Amniotic stem cell (primary cell): ENCODE measurements at regions not wholly inside any gene's neighbourhood (a gene's known extent, or its start where the extent isn't known, plus 50 kb on each side); places are given as distances from the start of the nearest gene placed in this dataset.

Experiments used
- DNase-seq: peaks from one replicate; lab custom pipeline; 2025; lab: John Stamatoyannopoulos, UW

DNA sequence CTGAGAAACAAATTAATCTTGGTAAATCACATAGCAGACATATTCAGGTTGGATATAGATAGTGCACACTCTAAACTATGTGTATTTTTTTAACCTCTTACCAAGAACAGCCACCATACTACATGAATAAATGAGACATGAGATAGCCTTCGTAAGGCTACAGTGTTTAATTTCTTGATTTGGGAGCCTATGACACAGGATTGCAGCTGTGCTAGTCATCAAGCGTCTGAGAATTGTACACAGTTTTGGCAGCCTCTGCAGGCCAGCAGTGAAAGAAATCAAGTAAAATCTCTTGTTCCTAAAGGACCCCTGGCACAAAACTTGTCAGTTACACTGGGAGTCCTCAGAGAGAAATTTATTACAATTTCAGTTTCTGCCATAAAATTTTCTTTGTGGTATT, 236.1 kb downstream of the C12orf50 start:
- DNase-seq, result no peak

DNA sequence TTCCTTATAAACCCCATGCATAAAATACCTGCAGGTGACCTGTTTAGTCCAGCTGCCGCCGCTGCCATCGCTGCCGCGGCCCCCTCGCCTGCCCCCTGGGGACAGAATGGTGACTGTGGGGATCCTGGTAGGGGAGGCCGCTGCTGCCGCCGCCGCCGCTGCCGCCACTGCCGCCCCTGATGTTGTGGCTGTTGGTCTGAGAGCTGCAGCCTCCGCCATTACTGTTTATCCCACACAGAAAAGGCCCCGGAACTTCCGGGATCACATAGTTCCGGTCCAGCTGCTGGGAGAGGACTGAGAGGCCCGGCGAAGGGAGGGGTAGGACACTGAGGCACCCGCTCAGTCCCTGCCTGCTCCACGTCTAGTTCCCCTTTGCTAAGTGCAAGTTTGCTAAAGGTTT, 244.9 kb downstream of the C12orf50 start:
- DNase-seq, result no peak

DNA sequence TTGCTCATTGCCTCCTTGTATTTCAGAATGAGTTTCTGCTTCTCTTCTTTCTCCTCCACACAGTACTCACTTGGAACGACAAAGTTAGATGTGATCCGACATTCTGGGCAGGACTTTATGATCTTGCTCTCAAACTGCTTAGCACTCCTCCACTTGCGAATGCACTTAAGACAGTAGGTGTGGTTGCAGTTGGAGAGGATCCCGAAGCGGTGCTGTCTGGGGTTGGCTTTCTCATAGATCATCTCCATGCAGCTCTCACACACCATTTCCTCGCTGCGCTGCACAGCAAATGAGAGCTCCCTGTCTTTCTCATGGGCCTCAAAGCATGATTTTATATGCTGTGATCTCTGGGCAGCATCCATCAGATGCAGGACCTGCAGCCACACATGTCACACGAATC, 245.7 kb downstream of the C12orf50 start:
- no peak for DNase-seq

DNA sequence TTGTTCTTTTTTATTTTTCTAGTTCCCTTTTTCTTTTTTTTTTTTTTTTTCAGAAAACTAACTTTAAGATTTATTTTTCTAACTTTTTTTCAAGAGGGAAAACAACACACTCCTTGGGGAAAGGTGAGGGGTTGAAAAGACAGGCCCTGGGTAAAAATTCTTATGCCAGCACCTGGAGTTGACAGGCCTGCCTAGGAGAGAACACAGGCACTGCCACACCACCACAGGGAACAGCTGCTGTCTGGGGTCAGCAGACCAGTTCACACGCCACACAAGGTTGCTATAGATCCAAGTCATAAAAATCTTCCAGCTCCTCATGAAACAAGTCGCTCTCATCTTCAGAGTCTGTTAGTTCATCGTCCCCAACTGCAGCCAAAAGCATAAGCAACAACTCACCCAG, 246.4 kb downstream of the C12orf50 start:
- no peak for DNase-seq

DNA sequence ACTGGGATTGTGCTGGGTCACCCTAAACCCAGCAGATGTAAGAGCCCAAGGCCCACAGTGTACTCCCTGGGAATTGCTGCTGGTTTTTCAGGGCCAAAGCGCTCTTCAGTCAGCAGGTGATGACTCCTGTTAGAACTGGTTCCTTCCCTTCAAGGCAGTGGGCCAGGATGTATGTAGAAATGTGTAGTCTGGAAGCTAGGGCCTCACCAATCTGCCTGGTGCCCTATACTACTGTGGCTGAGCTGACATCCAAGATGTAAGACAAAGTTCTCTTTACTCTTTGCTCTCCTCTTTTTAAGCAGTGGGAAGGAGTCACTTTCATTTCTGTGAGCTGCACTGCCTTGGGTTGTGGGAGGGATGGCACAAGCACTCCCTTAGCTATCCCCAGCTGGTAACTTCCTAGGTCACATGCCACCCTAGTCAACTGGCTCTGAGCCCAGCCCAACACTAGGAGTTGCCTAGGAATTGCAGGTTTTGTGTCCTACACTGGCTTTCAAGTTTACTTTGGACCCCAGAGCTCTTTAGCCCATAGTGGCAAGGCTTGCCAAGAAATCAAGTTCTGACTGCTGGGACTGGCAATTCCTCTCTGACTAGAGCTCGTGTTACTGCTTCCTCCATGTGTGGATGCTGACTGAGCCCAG, 249.2 kb downstream of the C12orf50 start:
- no peak for DNase-seq

DNA sequence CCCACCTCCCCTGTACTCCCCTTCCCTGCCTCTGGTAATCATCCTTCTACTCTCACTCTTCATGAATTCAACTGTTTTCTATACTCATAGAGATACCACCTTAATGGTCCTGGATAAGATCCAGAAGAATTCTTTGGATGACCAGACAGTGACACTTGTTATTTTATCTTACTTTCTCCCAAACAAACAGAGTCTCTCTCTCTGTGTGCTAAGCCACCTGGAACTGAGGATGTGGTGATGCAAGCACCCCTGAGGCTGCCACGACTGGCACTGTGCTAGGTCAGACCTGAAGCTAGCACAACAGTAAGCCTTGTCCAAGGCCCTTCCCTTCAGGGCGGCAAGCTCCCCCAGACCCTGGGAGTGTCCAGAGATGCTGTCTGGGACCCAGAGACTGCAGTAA, 250.2 kb downstream of the C12orf50 start:
- DNase-seq, result no peak

DNA sequence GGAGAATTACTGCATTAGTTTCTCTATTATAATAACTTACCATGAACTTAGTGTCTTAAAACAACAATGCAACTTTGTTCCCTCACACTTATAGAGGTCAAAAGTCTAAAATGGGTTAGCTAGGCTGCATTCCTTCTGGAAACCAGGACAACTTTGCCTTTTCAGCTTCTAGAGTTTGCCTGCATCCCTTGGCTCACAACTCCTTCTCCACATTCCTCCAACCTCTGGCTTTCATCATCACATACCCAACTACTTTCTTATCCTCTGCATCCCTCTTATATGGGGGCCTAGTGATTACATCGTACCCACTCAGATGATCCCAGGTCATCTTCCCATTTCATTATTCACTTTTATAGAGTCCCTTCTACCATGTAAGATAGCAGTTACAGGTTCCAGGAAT, 251.1 kb downstream of the C12orf50 start:
- no peak for DNase-seq

DNA sequence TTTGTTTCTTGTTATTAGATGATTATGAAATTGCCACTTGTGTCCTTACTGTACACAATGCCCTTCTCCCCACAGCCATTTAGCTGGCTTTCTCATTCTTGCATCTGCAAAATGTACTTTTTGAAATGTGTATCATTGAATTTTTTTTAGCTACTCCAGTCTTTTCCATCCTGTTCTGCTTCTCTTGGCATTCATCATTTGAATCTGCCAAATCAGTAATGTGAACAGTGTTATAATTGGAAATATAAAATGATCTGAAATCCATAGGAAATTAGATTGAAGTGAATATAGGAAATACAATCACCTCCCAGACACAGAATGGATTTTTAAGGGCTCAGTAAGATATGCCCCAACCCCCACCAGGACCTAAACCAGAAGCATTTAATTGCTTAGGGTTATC, 253.4 kb downstream of the C12orf50 start:
- no peak for DNase-seq

DNA sequence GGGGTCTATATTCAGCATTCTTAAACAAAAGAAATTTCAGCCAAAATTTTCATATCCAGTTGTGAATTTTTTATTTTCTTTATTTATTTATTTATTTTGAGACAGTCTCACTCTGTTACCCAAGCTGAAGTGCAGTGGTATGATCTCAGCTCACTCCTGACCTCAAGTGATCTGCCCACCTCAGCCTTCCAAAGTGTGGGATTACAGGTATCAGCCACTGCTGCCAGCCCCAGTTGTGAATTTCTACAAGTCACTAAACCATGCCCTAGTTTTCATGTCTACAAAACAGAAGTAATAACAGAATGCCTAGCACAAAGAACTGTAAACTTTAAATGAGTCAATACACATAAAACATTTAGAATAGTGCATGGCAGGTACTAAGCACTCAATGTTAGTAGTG, 254.2 kb downstream of the C12orf50 start:
- no peak for DNase-seq

DNA sequence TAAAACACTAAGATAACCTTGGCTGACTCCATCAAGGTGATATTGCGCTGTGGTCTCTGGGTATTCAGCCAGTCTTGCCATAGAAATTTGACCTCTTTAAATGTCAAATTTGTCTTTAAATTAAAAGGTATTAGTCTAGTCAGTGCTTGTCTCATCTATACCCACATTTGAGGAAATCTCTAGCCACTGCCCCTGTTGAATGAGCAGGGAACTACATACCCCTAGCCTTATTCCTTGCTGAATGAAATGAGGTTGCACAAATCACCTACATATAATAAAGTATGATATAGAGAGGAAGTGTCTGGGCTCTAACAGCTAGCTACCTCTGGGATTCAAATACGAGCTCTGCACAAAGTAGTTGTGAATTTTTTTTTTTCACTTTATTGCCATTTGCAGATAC, 256.8 kb downstream of the C12orf50 start:
- DNase-seq, result no peak

DNA sequence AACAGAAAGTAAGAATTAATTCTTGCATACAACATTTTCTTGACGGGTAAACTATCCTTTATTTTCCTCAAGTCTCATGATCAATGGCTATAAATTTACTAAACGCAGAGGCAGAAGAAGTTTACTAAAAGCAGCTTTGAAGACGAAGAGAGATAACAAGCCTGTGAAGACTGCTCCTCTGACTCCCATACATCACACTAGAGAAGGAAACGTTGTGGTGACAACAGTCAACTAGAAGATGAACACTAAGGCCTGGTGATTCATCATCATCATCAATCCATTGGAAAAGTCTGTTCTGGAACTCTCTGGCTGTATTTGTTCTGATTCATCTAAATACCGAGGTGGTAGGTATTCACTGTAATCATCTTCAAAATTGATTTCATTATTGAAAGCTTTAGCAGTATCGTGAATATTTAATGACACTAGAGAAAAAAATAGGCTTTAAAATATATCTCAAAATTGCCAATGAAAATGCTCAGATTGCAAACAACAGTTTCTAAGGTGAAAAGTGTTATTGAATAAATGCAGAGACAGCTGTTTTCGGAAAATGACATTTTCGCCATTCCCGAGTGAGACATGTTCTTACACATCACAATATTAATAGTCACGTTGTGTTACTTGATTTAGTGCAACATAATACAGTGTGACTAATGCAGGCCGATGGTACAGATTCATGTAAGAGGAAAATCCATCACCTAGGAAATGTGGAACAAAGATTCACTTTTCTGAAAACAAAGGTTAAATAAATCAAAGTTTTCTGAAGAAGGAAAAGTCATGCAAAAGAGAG, 260.5 kb downstream of the C12orf50 start:
- no peak for DNase-seq

DNA sequence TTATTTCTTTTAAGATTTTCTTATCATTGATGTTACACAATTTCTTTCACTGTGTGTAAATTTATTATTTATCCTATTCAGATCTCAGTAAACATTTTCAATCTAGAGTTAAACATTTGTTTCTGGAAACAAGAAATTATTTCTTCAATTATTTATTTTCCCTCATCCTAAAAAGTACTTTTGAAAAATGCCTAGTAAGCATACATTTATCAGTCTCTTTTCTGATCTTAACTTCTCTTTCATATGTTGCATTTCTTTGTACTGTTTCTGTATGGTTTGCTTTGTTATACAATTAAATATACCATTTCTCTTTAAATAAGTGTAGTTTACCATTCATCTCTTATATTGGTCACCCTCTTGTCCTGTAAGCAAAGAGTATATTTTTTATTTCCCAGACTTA, 263.2 kb downstream of the C12orf50 start:
- DNase-seq, result no peak

DNA sequence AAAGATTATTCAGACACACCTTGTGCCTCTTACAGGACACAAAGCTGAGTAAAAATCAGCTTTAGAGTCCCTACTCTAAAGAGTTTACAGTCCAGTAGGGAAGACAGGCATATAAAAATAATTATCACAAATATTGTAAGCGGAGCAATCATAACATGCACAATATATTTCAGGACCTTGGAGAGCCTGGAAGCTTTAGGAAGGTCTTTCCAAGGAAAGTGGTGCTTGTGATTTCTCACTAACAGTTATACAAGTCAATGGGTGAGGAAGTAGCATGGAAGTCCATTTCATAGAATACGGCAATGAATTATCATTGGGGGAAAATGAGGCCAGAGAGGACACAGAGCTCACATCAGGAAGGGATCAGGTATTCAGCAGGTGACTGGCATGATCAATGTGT, 268.3 kb downstream of the C12orf50 start:
- no peak for DNase-seq

DNA sequence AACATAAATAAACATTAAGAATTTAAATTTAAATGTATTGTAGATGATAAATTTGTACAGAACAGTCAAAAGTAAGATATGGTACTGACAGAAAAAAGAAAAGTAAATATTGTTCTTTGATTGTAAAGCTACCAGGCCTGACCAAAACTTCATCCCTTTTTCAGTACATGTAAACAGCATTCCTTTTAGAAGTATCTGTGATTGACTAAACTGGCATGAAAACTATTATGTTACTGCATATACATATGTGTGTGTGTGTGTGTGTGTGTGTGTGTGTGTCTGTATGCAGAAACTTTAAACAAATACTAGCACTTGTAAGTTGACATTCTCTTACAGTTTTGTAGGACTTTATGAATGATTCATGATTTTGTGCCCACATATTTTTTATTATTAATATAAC, 270.9 kb downstream of the C12orf50 start:
- no peak for DNase-seq

DNA sequence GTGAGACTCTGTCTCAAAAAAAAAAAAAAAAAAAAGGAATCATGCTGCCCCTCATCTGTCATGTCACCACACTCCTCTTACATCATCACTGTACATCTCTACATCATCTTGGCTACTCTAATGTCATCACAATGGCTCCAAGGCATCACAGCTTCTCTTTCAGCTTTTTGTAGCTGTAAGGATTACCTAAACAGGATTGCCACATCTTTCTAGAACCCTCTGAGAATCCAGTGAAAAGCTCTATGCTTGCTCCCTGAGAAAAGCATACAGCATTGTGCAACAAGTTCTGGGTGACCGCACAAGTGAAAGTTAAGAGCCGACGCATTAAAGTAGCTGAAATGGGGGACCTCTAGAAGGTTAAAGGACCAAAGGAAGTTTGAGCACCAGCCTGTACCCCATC, 272.5 kb downstream of the C12orf50 start:
- no peak for DNase-seq

DNA sequence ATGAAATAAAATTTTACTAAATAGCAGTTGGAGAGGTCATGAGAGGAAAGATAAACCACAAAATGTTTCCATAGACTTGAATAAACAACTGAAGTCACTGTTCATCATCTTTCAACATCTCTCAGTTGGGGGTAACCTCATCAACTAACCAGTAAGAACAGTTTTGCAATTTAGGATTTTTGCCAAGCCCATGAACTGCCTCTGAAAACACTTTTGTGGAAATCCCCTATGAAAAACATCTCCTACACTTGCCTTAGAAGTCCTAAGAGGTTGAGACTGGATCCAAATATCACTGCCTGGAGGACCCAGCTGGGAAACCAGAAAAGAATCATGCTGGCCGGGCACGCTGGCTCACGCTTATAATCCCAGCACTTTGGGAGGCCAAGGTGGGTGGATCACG, 273.1 kb downstream of the C12orf50 start:
- peak; percentile 25 for DNase-seq

DNA sequence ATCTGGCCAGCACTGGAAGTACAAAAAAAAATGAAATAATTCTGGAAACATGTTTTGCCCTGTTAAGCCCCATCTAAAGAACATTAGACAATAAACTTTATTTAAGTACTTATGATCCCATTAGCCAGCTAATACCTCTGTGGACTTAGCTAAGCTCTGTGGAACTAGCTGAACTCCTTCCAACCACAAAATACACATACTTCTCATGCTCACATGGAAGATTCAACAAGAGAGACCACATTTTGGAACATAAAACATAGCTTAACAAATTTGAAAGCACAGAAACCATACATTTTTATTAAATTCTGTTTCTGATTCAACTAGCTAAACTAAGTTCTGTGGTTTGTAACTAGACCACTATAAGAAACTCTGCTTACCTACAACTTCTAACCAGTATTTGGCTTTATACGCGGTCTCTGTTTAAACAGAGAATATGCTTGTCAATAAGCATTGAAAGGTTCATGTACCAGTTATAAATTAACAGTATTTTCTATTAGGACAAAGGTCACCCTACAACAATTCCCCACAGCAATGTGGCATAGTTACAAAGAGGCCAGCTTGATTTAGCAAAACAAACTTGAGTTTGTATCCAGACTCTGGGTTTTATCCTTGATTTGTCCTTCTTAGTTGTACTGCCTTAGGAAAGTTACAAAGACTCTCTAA, 300.1 kb downstream of the C12orf50 start:
- no peak for DNase-seq

DNA sequence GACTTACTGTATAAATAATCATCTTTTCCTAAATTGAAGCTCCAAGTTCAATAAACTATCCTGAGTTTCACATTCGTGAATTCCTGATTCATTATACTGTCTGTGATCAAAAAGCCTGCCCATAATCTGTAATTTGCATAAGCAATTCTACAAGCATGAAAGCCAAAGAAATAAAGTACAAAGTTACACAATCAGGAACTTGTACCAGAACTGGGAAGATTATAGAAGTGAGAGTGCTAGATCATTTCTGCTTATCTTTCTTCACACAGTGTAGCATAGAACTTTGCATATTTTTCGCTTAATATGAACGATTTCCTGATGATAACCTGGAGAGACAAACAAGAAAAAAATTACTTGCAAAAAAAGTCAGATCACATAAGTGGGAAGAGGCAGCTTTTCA, 308.2 kb downstream of the C12orf50 start:
- no peak for DNase-seq

DNA sequence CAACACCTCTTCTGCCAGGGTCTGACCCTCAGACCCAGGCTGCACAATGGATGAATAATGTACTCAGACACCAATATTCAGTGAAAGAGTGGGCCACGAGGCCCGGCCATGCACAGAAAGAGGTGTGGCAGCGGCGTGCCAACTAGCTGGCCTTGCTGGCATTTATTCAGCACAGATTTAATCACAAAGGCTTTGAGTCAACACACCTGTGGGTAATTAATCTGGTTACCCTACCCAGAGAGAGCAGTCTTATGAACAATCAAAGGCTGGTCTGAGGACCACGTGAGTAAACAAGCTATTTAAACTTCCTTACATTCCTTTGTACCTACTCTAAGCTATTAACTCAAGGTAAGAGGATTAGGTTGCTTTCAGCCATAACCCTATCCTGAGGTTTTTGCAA, 324.8 kb downstream of the C12orf50 start:
- no peak for DNase-seq

DNA sequence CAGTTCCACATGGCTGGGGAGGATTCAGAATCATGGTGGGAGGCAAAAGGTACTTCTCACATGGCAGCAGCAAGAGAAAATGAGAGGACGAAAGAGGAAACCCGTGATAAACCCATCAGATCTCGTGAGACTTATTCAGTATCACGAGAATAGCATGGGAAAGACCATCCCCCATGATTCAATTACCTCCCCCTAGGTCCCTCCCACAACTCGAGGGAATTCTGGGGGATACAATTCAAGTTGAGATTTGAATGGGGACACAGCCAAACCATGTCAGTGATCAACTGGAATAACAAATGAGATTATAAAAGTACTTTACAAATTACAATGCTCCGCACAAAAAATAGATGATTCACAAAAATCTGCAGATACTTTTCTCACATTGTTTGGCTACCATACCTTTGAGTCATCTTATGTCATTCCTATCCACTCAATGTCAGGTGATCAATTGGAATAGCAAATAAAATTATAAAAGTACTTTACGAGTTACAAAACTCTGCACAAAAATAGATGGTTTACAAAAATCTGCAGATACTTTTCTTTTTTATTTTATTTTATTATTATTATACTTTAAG, 338.9 kb downstream of the C12orf50 start:
- DNase-seq, result no peak

DNA sequence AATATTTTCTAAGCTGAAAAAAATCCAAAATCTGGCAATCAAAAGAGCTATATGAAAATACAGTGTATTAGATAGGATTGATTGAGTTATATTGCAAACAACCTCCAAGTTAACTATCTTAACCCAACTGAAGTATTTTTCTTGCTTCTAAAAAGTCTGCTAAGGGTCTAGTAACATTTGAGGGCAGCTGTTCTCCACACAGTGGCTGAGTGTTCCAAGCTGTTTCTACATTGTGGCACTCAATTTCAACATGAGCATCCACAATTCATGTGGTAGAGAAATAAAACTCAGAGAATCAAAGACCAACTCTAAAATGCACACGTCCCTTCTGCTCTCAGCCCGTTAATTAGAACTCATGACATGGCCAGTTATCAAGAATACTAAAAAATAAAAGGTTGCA, 340.0 kb downstream of the C12orf50 start:
- no peak for DNase-seq

DNA sequence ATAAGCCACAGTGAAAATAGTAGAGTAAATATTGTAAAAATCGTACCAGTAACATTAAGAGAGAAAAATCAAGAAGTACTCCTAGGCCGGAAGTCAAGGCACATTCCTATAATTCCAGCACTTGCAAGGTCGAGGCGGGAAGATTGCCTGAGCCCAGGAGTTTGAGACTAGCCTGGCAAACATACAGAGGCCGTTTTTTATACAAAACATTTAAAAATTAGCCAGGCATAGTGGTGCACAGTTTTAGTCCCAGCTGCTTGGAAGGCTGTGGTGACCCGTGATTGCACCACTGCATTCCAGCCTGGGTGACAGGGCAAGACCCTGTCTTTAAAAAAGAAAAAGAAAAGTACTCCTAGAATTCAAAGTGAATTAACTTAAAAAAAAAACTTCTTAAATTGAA, 341.8 kb downstream of the C12orf50 start:
- no peak for DNase-seq

DNA sequence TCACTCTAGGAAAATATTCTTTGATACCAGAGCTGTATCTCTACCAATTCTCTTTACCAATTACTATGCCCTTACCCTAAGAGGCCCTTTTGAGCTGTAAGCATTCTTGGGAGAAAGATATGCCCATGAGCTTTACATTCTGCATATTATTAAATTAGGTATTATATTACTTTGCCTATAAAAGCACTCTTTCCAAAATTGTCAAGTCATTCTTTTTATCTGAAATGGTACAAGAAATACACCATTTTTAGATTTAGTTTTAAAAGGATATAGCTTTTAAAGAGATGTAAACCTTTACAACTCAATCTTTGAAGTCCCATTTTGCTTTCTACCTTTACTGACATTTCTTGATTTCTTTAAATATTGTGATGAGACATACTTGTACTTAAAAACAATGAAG, 343.5 kb downstream of the C12orf50 start:
- DNase-seq, result no peak
